Keratinocyte (primary cell): ENCODE measurements at regions not wholly inside any gene's neighbourhood (a gene's known extent, or its start where the extent isn't known, plus 50 kb on each side); places are given as distances from the start of the nearest gene placed in this dataset.

Source experiments
- DNase-seq: peaks from one replicate; pipeline ENCODE4 v3.0.0-alpha.2; 2011; ENCODE audit warnings: low read depth, missing footprints, low spot score
- FAIRE-seq: peaks from 2 replicates; lab custom pipeline; 2011; peaks lifted over from hg19 to GRCh38; lab: Jason Lieb, UNC
- H2AFZ ChIP-seq: 2 replicates; pipeline ENCODE4 v1.6.0; 2012; ENCODE audit warnings: low read length, control low read depth, inconsistent platforms; ENCODE audit not compliant: control insufficient read depth
- H3K27ac ChIP-seq: 2 replicates; pipeline ENCODE4 v1.5.1; 2011; ENCODE audit warnings: low read length; ENCODE audit not compliant: control insufficient read depth, insufficient read depth
- H3K27me3 ChIP-seq: 3 replicates; pipeline ENCODE4 v1.6.0; 2011; ENCODE audit warnings: low read length; ENCODE audit not compliant: control insufficient read depth, insufficient read depth; ENCODE audit errors: extremely low read depth
- H3K36me3 ChIP-seq, 2 experiments: 2 replicates in 1 of 2; 3 replicates in 1 of 2; pipeline ENCODE4 v1.5.1; 2011; ENCODE audit warnings: low read length in 2 of 2, mild to moderate bottlenecking in 1 of 2; ENCODE audit not compliant: control insufficient read depth in 2 of 2, insufficient read depth in 2 of 2; ENCODE audit errors: extremely low read depth in 1 of 2
- H3K4me1 ChIP-seq: 3 replicates; pipeline ENCODE4 v1.5.1; 2011; ENCODE audit warnings: low read length; ENCODE audit not compliant: control insufficient read depth, insufficient read depth; ENCODE audit errors: extremely low read depth
- H3K4me2 ChIP-seq: 3 replicates; pipeline ENCODE4 v1.6.0; 2011; ENCODE audit warnings: low read depth, low read length; ENCODE audit not compliant: control insufficient read depth, insufficient read depth; ENCODE audit errors: extremely low read depth
- H3K4me3 ChIP-seq, 3 experiments: fragments of 200-600 bp in 1 of 3; sonication (generic) in 1 of 3; 2 replicates in 2 of 3; 3 replicates in 1 of 3; pipeline ENCODE4 v1.5.1; 2011 to 2016; ENCODE audit warnings: low read length in 3 of 3, mild to moderate bottlenecking in 3 of 3, control low read depth in 2 of 3, inconsistent platforms in 1 of 3, low read depth in 1 of 3, mixed read lengths in 1 of 3, mixed run types in 1 of 3, moderate library complexity in 1 of 3; ENCODE audit not compliant: control insufficient read depth in 2 of 3, insufficient read depth in 2 of 3; ENCODE audit errors: extremely low read depth in 1 of 3
- H3K79me2 ChIP-seq: 2 replicates; pipeline ENCODE4 v1.6.0; 2012; ENCODE audit warnings: low read length; ENCODE audit not compliant: control insufficient read depth, insufficient read depth
- H3K9ac ChIP-seq: 3 replicates; pipeline ENCODE4 v1.6.0; 2011; ENCODE audit warnings: low read length; ENCODE audit not compliant: control insufficient read depth, insufficient read depth; ENCODE audit errors: extremely low read depth
- H3K9me1 ChIP-seq: 3 replicates; pipeline ENCODE4 v1.6.0; 2011; ENCODE audit warnings: low read length; ENCODE audit not compliant: control insufficient read depth, insufficient read depth; ENCODE audit errors: extremely low read depth
- H3K9me3 ChIP-seq: 2 replicates; pipeline ENCODE4 v1.5.1; 2012; ENCODE audit warnings: low read depth, low read length; ENCODE audit not compliant: control insufficient read depth
- H4K20me1 ChIP-seq: 3 replicates; pipeline ENCODE4 v1.6.0; 2011; ENCODE audit warnings: low read length; ENCODE audit not compliant: control insufficient read depth, insufficient read depth; ENCODE audit errors: extremely low read depth
- CTCF ChIP-seq, 3 experiments: IDR thresholded peaks in 1 of 3; conservative IDR thresholded peaks in 1 of 3; optimal IDR thresholded peaks in 1 of 3; 2 replicates in 2 of 3; 3 replicates in 1 of 3; pipeline versions ENCODE3 to v1.5.1; 2011; ENCODE audit warnings: low read length in 3 of 3, mild to moderate bottlenecking in 3 of 3, moderate library complexity in 2 of 3, control low read depth in 1 of 3, inconsistent platforms in 1 of 3; ENCODE audit not compliant: insufficient read depth in 2 of 3; ENCODE audit errors: extremely low read depth in 1 of 3
- EZH2 ChIP-seq: IDR thresholded peaks from one replicate; pipeline ENCODE4 v1.6.1; 2012; ENCODE audit warnings: inconsistent platforms, mild to moderate bottlenecking, low read length, moderate library complexity
- dilution Hi-C: fragments of 300-500 bp; cut with MboI; formaldehyde crosslinking; loops from one replicate; pipeline ENCODE4 v1.7.0; 2020; ENCODE audit warnings: low sequenced_read_pairs; ENCODE audit not compliant: extremely low pct_ligation_motif_present

DNA sequence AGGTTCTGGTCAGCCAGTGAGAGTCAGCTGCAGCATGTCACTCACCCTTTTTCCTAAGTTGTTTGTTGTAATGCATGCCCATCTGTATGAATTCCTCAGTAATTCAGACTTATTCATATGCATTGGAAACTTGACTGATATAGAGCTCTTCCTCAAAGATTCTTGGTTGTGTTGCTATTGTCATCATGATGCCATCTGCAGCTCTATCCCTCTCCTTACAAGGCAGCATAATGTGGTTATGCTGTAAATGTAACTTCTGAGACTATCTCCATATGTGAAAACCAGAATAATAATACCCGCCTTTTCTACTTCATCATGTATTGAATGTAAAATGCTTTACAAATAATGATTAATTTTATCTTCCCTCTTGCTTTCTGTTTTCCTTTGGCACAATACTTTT, 252.6 kb upstream of the MTPN start:
- H3K4me1 ChIP-seq = no peaks in the 10 kb centered on the region
- H3K4me3 ChIP-seq = no peak overlapping the region
- FAIRE-seq = no peak
- H3K9ac ChIP-seq = no peak overlapping the region
- DNase-seq = no peak
- H3K79me2 ChIP-seq = no peaks in the 10 kb centered on the region
- H3K9me1 ChIP-seq = no peaks in the 10 kb centered on the region
- no peaks in the 10 kb centered on the region for H3K36me3 ChIP-seq
- no peak overlapping the region for H3K27ac ChIP-seq
- H3K27me3 ChIP-seq = no peaks in the 10 kb centered on the region
- H2AFZ ChIP-seq = no peak overlapping the region
- H3K4me2 ChIP-seq = no peak overlapping the region
- no peaks in the 10 kb centered on the region for H4K20me1 ChIP-seq
- H3K9me3 ChIP-seq = no peaks in the 10 kb centered on the region
- dilution Hi-C loops = no loop called here
- TF ChIP-seq CTCF (optimal IDR thresholded peaks at IDR 0.05 in 1 of 3, IDR thresholded peaks at IDR 0.05 in 1 of 3, conservative IDR thresholded peaks at IDR 0.05 in 1 of 3; ENCODE audit: extremely low read depth in 1 of 3, insufficient read depth in 2 of 3, low read length in 3 of 3) (no peak), EZH2 (no peak)

DNA sequence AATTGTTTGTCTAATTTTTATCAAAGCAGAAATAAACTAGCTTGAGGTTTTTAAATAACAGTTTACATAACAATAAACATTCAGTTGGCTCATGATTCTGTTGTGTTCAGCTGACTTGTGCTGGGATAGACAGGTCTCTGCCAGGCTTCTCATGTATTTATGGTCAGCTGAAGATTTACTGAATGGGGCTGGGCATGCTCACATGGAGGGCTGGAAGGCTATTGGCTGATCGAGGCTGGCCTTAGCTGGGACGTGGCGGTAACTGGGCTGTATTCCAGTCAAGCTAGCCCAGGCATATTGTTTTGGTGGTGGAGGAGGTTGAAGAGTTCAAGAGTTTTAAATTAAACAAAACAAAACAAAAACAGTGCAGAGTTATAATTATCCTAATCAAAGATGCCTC, 251.0 kb upstream of the MTPN start:
- H3K79me2 ChIP-seq = no peaks in the 10 kb centered on the region
- no peak overlapping the region for H3K27ac ChIP-seq
- DNase-seq = no peak
- H3K9me3 ChIP-seq = no peaks in the 10 kb centered on the region
- no peaks in the 10 kb centered on the region for H3K27me3 ChIP-seq
- H3K4me2 ChIP-seq = no peak overlapping the region
- no peak overlapping the region for H2AFZ ChIP-seq
- no peaks in the 10 kb centered on the region for H3K9me1 ChIP-seq
- H3K9ac ChIP-seq = no peak overlapping the region
- H3K4me3 ChIP-seq = no peak overlapping the region
- dilution Hi-C loops = no loop called here
- no peaks in the 10 kb centered on the region for H4K20me1 ChIP-seq
- no peaks in the 10 kb centered on the region for H3K36me3 ChIP-seq
- no peak for TF ChIP-seq CTCF (optimal IDR thresholded peaks at IDR 0.05 in 1 of 3, IDR thresholded peaks at IDR 0.05 in 1 of 3, conservative IDR thresholded peaks at IDR 0.05 in 1 of 3; ENCODE audit: extremely low read depth in 1 of 3, insufficient read depth in 2 of 3, low read length in 3 of 3)
- TF ChIP-seq EZH2 = no peak
- no peaks in the 10 kb centered on the region for H3K4me1 ChIP-seq
- no peak for FAIRE-seq
